GM04503 (cell line): ENCODE measurements at regions not wholly inside any gene's neighbourhood (a gene's known extent, or its start where the extent isn't known, plus 50 kb on each side); places are given as distances from the start of the nearest gene placed in this dataset.
"Not testable (repeated sequence)": the region's sequence is repeated elsewhere in the genome, so short reads cannot be mapped to it uniquely, and the experiment has no call there.

Experiments used
- DNase-seq: peaks from one replicate; pipeline ENCODE4 v3.0.0-alpha.2; 2012; ENCODE audit warnings: low read depth

DNA sequence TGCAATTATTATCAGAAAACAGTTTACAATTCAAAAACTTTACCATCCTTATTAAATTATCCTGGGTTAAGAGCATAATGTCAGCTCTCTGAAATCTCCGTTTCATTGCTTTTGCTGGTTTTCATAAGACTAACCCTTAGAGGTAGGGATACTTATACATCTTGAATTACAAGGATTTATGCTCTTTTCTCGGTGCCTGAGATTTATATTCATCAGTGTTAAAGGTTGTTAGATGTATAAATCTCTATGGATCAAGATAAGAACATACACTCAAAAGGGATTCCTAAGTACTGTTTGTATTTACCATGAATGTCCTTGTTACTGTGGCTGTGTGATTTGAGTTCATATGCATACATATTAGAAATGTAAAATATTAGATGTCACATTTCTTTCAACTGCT, 684.7 kb downstream of the EFNA5 start:
- DNase-seq: no peak

DNA sequence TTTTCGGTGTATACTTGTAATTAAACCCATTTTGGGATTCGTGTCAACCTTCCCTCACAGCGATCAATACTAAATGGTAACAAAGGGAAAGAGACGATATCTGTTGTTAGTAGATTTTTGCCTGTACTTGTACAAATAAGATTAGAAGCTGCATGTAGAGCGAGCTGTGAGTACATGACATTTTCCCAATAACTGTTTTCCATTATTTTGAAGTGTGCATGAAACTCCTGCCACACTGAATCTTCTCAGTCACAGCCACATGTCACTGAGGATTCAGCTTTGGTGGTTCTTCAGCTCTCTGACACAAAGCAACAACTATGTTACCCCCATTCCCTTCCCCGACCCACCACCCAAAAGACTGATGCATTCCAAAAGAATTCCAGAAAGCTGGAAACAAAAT, 685.6 kb downstream of the EFNA5 start:
- no peak for DNase-seq

DNA sequence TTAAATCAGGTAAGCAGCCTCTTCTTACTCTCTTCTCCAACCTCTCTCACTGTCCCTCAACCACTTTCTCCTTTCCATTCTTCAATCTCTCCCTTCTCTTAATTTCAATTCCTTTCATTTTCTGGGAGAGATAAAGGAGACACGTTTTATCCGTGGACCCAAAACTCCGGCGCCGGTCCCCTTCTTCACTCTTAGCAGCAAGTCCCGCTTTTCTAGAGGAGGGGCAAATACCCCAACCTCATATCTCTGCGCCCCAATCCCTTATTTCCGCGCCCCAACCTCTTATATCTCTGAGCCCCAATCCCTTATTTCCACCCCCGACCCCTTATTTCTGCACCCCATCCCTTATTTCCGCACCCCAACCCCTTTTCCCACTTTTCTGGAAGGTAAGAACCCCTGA, 691.6 kb downstream of the EFNA5 start:
- DNase-seq: not testable (repeated sequence)

DNA sequence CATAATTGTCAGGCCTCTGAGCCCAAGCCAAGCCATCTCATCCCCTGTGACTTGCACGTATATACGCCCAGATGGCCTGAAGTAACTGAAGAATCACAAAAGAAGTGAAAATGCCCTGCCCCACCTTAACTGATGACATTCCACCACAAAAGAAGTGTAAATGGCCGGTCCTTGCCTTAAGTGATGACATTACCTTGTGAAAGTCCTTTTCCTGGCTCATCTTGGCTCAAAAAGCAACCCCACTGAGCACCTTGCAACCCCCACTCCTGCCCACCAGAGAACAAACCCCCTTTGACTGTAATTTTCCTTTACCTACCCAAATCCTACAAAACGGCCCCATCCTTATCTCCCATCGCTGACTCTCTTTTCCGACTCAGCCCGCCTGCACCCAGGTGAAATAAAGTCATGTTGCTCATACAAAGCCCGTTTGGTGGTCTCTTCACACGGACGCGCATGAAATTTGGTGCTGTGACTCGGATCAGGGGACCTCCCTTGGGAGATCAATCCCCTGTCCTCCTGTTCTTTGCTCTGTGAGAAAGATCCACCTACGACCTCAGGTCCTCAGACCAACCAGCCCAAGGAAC, 692.1 kb downstream of the EFNA5 start:
- DNase-seq: not testable (repeated sequence)

DNA sequence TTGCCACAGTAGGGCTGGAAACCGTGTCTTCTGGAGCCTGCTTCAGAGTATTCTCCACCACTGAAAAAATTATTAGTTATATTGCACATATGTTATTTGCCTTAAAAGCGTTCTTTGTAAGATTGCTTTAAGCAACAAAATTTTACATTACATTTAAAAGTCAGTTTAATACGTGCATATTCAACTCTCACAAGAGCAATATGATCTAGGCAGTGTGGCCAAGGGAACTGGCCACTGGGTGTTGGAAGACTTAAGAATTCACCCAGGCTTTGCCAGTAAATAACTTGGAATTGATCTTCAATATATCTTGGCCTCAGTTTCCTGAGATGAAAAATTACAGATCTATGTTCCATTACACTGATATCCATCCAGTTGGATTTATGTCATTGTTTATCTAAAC, 694.4 kb downstream of the EFNA5 start:
- DNase-seq: no peak

DNA sequence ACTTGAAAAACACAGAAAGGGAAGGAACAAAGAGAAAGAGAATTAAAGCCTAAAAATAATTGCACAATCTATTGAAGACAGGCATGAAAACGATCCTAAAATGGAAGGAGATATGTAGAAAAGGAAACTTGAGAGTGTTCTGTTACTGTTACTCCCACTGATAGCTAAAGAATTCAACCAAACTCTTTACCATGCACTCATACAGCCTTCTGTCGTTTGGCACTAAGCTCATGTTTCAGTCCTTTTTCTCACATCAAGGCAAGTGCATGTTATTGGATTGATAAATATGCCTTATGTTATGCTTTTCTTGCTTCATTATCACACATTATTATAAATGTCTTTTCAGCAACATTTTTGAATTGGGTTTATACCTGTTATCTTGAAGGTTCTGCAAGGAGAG, 696.5 kb downstream of the EFNA5 start:
- no peak for DNase-seq

DNA sequence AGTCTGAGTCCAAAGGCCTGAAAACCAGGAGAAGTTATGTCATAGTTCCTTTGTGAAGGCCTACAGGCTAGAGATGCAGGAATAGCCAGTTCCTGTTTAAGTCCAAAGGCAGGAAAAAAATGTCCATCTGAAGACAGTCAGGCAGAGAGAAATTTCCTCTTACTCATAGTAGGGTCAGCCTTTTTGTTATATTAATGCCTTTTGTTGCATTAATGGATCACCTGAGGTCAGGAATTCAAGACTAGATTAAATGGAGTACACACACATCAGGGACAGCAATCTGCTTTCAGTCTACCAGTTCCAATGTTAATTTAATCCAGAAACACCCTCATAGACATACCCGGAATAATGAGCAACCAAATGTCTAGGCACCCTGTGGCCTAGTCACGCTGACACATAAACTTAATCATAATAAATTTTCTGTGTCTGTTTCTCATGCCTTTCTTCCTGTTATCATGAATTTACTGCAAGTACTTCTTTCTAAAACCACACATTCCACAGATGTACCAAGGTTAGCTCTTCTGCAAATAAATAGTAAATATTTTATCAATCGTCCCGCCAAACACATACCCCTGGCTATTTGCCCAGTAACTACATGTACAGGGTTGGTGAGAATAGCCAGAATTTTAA, 703.9 kb downstream of the EFNA5 start:
- no peak for DNase-seq

DNA sequence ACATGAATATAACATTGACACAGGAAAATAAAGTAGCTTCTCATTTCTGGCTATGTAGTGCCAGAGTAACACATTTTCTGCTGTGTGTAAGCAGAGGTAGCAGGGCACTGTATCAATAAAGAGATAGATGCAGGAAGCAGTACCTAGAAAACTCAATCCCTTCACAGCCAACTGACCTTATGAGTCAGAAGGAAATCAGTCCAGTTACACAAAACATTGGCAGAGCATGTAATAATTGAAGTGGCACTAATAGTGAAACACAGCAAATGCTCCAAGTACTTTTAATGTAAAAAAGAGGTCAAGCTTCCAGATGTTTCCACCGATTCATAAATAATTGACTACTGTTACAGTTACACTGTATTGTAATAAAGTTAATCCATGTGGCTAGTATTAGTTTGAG, 706.6 kb downstream of the EFNA5 start:
- DNase-seq: no peak

DNA sequence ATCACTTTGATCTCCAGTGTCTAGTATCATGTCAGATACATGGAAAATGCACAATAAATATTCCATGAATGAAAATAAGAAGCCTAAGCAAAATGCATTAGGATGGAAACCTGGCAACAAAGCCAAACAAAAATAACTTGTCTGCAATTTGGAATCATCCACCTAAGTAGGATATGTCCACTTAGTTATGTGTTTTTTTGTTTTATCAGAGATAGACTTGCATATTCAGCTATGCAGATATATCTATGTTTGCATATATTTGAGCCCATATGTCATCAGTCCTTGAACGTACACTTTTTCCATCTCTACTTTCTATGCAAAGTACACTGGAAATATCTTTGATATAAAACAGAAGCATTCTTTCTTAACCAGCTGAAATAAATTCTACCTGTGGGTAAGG, 707.1 kb downstream of the EFNA5 start:
- DNase-seq: no peak

DNA sequence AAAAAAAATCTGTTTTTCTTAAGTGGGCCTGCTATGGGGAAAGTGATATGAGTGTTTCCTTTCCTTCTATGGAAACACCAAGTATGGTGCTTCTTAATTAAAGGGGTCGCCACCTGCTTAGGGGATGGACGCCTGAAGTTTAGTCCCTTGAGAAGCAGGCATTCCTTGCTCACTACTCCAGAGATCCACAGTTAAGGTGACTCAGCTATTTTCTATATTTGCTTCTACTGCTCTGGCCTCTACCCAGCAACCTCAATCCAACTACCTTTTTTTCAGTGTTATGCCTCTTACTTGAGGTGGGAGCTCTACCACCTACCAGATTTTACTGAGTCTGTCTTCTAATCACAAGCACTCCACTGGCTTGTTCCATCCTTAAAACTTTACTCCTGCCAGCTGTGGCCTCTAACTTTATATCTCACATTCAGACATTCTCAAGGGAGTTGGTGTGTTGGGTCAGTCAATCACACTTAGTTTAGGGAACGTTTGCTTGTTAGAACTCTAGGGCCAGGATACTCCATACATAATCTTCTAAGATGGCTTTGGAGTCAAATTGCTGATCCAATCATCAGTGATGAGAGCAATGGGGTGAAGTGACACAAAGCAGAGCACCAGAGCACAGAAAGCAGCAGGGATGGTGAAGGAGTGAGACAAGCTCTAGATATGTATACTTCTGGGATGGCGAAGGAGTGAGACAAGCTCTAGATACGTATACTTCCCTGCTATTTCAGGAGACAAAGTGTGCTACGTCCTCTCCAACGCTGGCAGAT, 708.1 kb downstream of the EFNA5 start:
- no peak for DNase-seq

DNA sequence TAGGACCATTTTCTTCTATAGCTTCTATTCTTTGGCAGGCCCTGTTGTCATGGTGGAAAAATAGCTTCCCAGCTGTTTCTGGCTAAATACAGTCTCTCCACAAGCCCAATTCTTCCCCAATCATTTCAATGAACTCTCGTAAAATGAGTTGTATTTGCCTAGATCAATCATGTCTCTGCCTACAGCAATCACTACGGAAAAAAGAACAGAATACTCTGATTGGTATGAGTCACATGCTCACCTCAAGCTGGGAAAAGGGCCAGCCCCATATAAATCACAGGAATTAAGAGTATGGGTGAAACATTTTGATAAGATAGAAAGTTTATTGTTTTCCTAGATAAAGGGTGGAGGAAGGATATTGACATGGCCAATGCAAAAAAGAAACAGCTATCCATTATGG, 711.4 kb downstream of the EFNA5 start:
- no peak for DNase-seq

DNA sequence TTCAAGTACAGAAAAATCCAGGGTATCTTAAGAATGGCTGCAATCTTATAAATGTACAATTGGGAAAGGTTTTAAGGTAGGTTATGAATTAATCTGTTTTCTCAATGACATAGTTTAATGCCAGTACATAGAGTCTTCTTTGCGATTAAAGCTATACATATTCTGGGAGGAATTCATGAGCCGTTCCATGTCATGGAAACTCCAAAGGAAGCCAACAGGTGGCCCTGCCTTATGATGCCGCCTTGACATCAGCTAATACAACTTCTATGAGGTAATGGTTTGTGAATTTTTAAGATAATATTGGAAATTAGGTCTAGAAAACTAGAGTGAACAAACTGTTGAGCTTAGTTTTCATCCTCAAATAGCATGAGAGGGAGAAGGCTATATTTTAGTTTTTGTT, 713.4 kb downstream of the EFNA5 start:
- DNase-seq: no peak

DNA sequence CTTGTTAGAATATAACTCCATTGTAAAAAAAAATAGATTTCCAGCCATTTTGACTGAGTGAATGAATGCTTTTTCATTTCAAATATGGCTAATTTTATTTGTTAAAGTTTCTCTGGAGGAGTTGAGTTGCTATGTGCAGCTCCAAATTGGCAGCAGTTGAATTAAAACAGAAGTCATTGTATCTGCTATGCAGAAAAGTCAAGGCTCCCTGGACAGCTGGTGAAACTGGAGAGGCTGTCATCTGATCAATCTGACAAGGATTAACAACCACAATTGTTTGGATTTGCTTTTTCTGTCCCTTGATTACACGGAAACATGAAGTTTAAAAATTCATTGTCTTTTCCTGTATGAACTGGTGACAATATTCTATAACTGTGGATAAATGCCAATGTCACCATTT, 713.9 kb downstream of the EFNA5 start:
- no peak for DNase-seq

DNA sequence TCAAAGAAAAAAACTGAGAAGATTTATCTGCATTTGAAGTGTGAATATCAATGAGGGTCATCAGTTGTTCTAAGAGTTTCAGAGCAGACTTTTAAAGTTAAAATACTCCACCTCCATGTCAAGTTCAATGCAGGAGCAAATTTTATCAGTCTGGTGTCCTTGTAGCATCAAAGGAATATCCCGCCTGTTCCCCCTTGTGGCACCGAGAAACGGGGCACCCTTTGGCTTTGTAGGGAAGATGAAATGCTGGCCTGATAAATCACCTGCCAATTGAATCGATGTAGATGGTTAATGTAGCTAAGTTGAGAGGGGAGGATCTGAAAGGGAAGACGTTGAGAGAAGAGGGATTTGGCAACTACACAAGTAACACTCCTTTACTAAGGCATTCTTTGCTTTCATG, 714.5 kb downstream of the EFNA5 start:
- no peak for DNase-seq

DNA sequence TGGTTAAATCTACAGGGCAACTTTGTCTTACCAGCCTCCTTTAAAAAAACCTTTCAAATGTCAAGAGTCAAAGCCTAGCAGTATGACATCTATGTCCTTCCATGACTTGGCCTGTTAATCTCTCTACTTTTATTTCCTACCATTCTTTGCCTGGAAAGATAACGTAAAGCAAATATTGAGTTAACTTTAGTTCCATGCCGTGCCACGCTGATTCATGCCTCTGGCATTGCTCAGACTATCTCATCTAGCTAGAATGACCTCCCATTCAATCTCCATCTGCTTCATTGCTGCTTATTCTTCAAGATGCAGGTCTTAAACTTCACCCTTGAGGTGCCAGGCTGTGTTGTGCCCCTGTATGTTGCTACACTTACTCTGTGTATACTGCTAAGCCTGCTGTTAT, 729.8 kb downstream of the EFNA5 start:
- no peak for DNase-seq

DNA sequence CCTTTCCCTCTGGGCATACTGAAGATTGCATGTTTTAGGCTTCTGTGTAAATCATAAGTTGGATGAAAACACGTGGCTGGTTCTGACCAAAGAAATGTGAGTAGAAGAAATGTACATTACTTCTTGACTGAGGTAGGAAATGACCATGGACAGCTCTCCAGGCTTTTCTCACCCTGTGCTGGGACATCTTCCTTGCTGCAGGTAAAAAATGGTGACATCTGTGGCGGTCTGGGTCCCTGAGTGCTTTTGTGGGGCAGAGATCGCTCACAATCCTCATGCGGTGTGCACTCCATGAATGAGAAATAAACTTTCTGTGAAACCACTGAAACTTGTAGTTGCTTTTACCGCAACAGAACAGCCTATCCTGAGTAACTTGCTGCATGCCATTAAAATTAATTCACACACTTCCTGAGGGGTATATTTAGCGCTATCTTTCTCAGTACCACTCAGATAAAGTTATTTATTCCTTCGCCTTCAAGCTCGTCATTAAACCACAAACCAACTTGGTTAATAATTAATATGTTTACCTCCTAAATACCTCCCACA, 730.4 kb downstream of the EFNA5 start:
- DNase-seq: no peak

DNA sequence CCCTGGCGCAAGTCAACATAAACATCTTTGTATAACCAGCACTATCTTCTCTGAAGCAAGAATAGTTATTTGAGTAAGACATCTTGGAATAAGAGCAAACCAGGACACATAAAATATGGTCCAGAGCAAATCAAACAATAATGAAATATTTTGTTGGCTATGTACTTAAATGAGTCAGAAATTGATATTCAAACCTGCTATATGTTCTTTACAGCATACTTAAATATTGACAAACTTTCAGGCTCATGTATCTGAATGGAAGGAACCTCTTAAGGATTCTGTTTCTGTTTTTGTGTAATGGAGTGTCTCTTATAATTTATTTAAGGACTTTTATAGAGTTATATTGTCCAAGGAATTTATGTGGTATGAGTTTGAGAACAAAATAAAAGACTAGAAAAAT, 747.3 kb downstream of the EFNA5 start:
- DNase-seq: no peak

DNA sequence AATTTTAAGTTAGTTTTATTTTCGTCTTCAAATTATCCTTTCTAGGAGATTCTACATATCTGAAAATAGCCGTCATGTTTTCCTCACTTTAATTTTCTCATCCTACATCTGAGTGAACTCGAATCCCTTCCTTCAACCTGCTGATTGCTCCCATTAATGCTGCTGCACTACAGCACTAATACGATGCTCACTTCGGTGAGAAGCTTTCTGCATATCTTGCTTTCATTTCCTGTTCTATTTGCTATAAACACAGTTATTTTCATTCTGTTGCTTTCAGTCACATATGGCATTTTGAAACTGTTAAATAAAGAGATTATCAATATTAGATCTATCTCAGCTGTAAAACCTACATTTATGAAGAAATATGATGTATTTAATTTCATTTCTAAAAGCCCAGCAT, 749.2 kb downstream of the EFNA5 start:
- no peak for DNase-seq

DNA sequence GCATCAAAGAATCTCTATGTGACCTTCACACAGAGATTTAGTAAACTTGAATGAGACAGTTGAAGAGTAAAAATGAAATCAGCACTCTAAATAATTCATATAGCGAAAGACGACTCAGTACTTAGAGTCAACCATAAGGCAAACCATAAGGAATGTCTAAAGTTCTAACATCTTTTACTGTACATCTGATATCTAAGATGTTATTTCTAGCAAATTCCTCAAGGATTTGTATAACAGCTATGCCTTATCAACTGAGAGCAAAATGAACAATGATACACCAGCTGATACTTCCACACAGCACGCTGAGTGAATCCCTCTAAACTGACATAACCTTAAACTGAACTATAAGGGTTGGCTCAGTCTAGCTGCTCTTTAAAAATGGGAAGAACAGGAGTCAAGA, 760.3 kb downstream of the EFNA5 start:
- no peak for DNase-seq

DNA sequence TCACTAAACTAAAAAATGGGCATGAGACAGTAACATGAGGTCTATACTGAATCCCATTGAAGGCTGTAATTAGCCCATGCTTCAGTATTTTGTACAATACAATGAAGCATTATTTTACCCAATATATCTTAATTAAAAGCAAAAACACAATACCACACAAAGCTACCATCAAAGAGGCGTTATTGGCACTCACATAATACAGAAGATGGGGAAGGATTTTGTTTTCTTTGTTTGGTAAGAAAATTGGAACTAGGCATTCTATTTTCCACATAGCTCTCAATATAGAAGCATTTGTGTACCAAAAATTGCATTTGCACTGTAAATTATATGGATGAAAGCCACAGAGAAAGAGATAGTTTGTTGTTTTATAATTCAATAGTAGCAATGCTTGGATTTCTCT, 761.0 kb downstream of the EFNA5 start:
- no peak for DNase-seq

DNA sequence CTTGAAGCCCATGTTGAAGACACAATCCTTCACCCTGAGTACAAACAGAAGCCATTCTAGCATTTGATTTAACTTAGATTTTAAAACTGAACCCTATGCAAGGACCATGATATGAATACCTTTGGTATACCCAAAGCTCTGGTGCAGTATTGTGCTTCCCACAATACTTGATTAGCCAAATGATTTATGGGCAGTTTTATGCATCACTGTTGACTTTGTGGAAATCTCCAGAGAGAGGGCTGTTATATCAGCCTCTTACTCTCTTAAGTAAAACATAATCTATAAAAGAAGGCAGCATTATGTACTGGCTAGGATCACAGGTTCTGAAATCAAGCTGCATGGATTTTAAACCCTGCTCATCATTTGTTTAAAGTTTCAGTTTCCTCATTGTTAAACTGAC, 762.8 kb downstream of the EFNA5 start:
- no peak for DNase-seq

DNA sequence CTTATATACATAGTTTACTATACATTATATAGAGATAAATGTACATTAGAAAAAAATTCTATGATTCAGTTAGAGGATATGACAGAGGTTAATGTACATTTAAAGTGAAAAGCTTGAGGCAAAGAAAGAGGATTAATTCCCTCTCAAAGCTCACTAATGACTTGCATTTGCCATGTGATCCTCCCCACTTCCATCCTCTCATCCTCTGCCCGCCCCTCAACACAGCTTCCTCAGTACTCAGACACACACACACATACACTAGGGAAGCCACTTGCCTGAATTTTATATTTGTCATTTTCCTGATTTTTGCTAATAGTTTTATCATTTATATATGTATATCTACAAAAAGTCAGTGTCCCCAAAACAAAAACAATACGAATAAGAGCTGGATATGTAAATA, 764.5 kb downstream of the EFNA5 start:
- DNase-seq: no peak

DNA sequence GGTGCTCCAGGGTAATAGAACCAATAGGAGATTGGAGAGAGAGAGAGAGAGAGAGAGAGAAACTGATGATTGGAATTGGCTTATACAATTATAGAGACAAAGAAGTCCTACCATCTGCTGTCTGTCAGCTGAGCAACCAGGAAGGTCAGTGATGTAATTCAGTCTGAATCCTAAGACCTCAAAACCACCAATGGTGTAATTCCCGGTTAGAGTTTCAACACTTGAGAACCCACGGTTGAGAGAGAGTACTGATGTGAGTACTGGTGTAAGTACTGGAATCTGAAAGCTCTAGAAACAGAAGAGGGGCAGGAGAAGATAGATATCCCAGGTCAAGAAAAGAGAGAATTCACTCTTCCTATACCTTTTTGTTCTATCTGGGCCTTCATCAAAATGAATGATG, 775.8 kb downstream of the EFNA5 start:
- no peak for DNase-seq

DNA sequence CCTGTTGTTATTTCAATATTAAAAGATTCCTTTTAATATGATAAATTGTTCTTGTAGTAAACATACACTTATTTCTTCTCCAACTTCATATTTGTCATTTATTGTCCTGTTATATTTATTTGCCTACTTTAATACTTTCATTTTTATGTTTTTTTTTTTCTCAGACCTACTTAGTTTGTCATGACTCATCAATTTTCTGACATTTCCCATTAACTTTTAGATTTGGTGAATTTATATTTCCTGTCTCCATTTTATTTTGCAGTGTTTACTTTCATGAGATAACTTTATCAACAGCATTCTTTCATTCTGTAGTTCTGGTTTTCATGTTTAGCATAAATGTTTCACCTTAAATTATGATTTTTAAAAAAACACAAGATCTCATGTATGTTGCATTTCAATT, 788.7 kb downstream of the EFNA5 start:
- no peak for DNase-seq
